Hematopoietic multipotent progenitor cell treated with erythropoietin and hydrocortisone succinate and interleukin-3 and kit ligand, for 8 days (in vitro differentiated cells): ENCODE measurements at regions not wholly inside any gene's neighbourhood (a gene's known extent, or its start where the extent isn't known, plus 50 kb on each side); places are given as distances from the start of the nearest gene placed in this dataset.
A peak's percentile ranks its signal among the peaks of the same experiment; 100 is the strongest.

Experiments used
- DNase-seq: peaks from one replicate; pipeline ENCODE4 v3.0.0-alpha.2; 2015

GRCh38 chr13:47027780-47028437 lies 131.1 kb upstream of the HTR2A start:
- DNase-seq, result no peak

- DNase-seq, result no peak
Observed at GRCh38 chr13:47025791-47026447, 129.1 kb upstream of the HTR2A start.

GRCh38 chr13:47019977-47020376 lies 123.1 kb upstream of the HTR2A start:
- DNase-seq, result no peak

GRCh38 chr13:47017476-47017875 lies 120.6 kb upstream of the HTR2A start:
- no peak for DNase-seq

GRCh38 chr13:47008318-47008717 lies 111.5 kb upstream of the HTR2A start:
- DNase-seq, result peak; percentile 4

- no peak for DNase-seq
Observed at GRCh38 chr13:47005756-47006414, 109.0 kb upstream of the HTR2A start.

- no peak for DNase-seq
Observed at GRCh38 chr13:47004540-47004939, 107.7 kb upstream of the HTR2A start.

GRCh38 chr13:47004027-47004426 lies 107.2 kb upstream of the HTR2A start:
- DNase-seq, result no peak

GRCh38 chr13:47000165-47000564 lies 103.3 kb upstream of the HTR2A start:
- DNase-seq, result no peak

GRCh38 chr13:46996316-46997030 lies 99.6 kb upstream of the HTR2A start:
- no peak for DNase-seq

GRCh38 chr13:46995874-46996273 lies 99.0 kb upstream of the HTR2A start:
- no peak for DNase-seq

- DNase-seq, result no peak
Observed at GRCh38 chr13:46994492-46994891, 97.6 kb upstream of the HTR2A start.

GRCh38 chr13:46992383-46992952 lies 95.6 kb upstream of the HTR2A start:
- no peak for DNase-seq

- DNase-seq, result no peak
Observed at GRCh38 chr13:46983881-46984280, 87.0 kb upstream of the HTR2A start.

- no peak for DNase-seq
Observed at GRCh38 chr13:46982856-46983582, 86.2 kb upstream of the HTR2A start.

- no peak for DNase-seq
Observed at GRCh38 chr13:46975173-46975572, 78.3 kb upstream of the HTR2A start.

- DNase-seq, result no peak
Observed at GRCh38 chr13:46968450-46968849, 71.6 kb upstream of the HTR2A start.

- no peak for DNase-seq
Observed at GRCh38 chr13:46964789-46965527, 68.1 kb upstream of the HTR2A start.

- DNase-seq, result no peak
Observed at GRCh38 chr13:46963904-46964303, 67.1 kb upstream of the HTR2A start.

GRCh38 chr13:46962281-46962941 lies 65.6 kb upstream of the HTR2A start:
- DNase-seq, result no peak

- DNase-seq, result no peak
Observed at GRCh38 chr13:46961719-46962118, 64.9 kb upstream of the HTR2A start.
